GM12865 (cell line): ENCODE measurements at regions not wholly inside any gene's neighbourhood (a gene's known extent, or its start where the extent isn't known, plus 50 kb on each side); places are given as distances from the start of the nearest gene placed in this dataset.
"Not testable (repeated sequence)": the region's sequence is repeated elsewhere in the genome, so short reads cannot be mapped to it uniquely, and the experiment has no call there.

Experiments used
- DNase-seq: peaks from one replicate; pipeline ENCODE4 v3.0.0; 2010; ENCODE audit warnings: low read depth
- H3K4me3 ChIP-seq: 2 replicates; pipeline ENCODE4 v1.5.1; 2011; ENCODE audit warnings: mild to moderate bottlenecking, low read depth, low read length, control low read depth
- TF ChIP-seq, protein P1 (sequence below): IDR thresholded peaks from 2 replicates; pipeline ENCODE4 v1.5.1; 2011; ENCODE audit warnings: low read length, control low read depth, low read depth, inconsistent platforms; ENCODE audit not compliant: insufficient read depth; ENCODE audit errors: missing control alignments

DNA sequence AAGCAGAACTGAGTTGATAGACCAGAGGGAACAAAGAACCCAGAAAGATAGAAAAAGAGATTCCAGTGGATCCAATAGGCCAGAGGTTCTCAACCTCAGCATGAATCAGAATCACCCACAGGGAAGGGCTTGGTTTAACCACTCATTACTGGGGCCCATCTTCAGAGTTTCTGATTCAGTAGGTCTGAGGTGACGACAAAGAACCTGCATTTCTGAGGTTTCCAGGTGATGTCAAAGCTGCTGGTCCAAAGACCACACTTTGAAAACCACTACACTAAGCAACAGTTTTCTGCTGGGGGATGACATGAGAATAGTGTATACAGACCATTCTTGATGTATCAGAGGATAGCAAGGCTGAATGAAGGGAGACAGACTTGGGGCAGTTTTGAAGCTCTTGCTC lies 81.5 kb upstream of the FOXN2 start:
- H3K4me3 ChIP-seq: no peak overlapping the region
- TF ChIP-seq, protein P1, sequence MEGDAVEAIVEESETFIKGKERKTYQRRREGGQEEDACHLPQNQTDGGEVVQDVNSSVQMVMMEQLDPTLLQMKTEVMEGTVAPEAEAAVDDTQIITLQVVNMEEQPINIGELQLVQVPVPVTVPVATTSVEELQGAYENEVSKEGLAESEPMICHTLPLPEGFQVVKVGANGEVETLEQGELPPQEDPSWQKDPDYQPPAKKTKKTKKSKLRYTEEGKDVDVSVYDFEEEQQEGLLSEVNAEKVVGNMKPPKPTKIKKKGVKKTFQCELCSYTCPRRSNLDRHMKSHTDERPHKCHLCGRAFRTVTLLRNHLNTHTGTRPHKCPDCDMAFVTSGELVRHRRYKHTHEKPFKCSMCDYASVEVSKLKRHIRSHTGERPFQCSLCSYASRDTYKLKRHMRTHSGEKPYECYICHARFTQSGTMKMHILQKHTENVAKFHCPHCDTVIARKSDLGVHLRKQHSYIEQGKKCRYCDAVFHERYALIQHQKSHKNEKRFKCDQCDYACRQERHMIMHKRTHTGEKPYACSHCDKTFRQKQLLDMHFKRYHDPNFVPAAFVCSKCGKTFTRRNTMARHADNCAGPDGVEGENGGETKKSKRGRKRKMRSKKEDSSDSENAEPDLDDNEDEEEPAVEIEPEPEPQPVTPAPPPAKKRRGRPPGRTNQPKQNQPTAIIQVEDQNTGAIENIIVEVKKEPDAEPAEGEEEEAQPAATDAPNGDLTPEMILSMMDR: no peak
- peak; percentile 32 for DNase-seq

DNA sequence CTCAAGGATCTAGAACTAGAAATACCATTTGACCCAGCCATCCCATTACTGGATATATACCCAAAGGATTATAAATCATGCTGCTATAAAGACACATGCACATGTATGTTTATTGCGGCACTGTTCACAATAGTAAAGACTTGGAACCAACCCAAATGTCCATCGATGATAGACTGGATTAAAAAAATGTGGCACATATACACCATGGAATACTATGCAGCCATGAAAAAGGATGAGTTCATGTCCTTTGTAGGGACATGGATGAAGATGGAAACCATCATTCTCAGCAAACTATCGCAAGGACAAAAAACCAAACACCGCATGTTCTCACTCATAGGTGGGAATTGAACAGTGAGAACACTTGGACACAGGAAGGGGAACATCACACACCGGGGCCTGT lies 80.7 kb upstream of the FOXN2 start:
- H3K4me3 ChIP-seq, DNase-seq: not testable (repeated sequence)

DNA sequence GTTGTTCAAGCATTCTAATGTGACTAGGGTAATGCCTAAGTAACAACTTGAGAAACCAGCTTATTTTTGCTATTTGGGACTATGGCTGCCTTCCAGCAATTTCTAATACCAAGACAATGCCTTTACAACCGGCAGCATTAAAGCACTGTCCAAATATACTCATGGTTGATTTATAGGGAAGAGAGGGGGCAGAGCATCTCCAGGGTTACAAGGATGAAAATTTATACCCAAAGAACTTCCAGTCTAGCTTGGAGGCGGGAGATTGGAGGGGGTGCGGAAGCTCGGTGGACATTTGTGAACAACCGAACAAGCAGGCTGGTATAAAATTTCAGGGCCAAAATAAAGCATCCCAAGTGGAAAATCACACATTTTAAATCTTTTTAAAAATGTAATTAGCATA lies 79.4 kb upstream of the FOXN2 start:
- TF ChIP-seq, protein P1: no peak
- no peak overlapping the region for H3K4me3 ChIP-seq

DNA sequence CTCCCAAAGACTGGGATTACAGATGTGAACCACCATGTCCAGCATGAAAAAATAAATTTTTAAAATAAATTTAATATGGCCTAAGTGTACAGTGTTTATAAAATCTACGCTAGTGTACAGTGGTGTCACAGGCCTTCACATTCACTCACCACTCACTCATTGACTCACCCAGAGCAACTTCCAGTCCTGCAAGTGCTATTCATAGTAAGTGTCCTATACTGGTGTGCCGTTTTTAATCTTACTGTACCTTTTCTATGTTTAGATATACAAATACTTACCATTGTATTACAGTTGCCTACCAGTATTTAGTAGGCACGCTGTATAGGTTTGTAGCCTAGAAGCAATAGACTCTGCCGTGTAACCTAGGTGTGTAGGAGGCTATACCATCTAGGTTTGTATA lies 76.1 kb upstream of the FOXN2 start:
- DNase-seq: no peak
- TF ChIP-seq, protein P1: no peak
- H3K4me3 ChIP-seq: no peak overlapping the region

More for the DNA sequence above, 79.4 kb upstream of the FOXN2 start:
- DNase-seq: no peak

DNA sequence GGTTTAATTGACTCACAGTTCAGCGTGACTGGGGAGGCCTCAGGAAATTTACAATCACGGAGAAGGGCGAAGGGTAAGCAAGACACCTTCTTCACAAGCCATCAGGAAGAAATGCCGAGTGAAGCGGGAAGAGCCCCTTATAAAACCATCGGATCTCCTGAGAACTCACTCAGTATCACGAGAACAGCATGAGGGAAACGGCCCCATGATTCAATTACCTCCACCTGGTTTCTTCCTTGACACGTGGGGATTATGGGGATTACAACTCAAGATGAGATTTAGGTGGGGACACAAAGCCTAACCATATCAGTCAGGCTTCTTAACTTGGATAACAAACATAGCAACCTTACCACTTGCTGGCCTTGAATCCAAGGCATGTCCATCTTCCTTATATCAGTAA lies 73.6 kb upstream of the FOXN2 start:
- TF ChIP-seq, protein P1: no peak
- no peak for DNase-seq
- H3K4me3 ChIP-seq: no peak overlapping the region

DNA sequence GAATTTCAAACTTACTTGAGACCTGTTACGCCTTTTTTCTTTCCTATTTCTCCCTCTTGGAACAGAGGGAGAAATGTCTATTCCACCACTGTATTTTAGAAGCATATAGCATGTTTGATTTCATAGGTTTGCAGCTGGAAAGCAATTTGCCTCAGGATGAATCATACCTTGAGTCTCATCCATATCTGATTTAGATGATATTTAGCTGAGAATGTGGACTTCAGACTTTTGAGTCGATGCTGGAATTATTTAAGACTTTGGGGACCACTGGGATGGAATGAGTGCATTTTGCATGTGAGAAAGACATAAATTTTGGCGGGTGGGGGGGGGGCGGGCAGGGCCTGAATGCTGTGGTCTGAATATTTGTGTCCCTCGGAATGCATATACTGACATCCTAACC lies 67.3 kb upstream of the FOXN2 start:
- H3K4me3 ChIP-seq: no peak overlapping the region
- DNase-seq: no peak
- TF ChIP-seq, protein P1: no peak

DNA sequence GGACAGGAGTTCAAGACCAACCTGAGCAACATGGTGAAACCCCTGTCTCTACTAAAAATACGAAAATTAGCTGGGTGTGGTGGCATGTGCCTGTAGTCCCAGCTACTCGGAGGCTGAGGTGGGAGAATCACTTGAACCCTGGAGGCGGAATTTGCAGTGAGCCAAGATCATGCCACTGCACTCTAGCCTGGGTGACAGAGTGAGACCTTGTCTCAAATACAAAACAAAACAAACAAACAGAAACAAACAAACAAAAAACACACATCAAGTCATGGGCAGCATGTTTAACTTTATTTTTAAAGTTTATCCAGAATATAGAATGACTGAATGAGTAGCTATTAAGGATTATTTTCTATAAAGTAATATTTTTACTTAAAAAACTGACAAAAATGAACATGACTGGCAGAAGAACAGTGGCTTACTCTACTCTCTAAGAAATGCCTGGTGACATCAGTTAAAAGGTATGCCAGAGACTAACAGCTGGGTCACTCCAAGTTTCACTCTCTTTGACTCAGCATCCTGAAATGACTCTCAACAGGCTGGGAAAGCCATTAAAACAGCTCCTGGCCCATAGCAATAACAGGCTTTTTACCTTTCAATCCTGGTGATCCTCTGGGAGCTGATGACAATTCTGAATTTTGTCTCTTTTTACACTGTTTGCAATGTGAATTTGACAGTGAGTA lies 66.1 kb upstream of the FOXN2 start:
- H3K4me3 ChIP-seq: no peak overlapping the region
- DNase-seq: peak; percentile 72

More for the DNA sequence above, 66.1 kb upstream of the FOXN2 start:
- TF ChIP-seq, protein P1: no peak
